ENCODE measurements at regions not wholly inside any gene's neighbourhood (a gene's known extent, or its start where the extent isn't known, plus 50 kb on each side); places are given as distances from the start of the nearest gene placed in this dataset.

DNA sequence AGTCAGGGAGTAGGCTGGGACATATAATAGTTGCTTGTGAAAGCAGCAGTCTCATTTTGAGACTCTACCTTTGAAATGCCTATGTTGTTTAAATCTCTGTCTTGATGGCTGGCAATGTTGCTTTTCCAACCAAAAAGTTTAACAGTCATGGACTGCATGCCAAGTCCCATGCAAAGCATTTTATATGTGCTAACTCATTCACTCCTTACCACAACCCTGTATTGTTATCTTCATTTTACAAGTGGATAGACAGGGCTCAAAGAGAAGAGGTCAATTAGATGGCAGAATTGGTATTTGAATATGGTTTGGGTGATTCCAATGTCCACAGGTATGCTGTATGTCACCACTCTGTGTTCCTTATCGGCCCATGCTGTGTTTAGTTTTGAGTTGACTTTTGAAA, 331.4 kb upstream of the USP24 start (continued):
- TF ChIP-seq, protein P1, sequence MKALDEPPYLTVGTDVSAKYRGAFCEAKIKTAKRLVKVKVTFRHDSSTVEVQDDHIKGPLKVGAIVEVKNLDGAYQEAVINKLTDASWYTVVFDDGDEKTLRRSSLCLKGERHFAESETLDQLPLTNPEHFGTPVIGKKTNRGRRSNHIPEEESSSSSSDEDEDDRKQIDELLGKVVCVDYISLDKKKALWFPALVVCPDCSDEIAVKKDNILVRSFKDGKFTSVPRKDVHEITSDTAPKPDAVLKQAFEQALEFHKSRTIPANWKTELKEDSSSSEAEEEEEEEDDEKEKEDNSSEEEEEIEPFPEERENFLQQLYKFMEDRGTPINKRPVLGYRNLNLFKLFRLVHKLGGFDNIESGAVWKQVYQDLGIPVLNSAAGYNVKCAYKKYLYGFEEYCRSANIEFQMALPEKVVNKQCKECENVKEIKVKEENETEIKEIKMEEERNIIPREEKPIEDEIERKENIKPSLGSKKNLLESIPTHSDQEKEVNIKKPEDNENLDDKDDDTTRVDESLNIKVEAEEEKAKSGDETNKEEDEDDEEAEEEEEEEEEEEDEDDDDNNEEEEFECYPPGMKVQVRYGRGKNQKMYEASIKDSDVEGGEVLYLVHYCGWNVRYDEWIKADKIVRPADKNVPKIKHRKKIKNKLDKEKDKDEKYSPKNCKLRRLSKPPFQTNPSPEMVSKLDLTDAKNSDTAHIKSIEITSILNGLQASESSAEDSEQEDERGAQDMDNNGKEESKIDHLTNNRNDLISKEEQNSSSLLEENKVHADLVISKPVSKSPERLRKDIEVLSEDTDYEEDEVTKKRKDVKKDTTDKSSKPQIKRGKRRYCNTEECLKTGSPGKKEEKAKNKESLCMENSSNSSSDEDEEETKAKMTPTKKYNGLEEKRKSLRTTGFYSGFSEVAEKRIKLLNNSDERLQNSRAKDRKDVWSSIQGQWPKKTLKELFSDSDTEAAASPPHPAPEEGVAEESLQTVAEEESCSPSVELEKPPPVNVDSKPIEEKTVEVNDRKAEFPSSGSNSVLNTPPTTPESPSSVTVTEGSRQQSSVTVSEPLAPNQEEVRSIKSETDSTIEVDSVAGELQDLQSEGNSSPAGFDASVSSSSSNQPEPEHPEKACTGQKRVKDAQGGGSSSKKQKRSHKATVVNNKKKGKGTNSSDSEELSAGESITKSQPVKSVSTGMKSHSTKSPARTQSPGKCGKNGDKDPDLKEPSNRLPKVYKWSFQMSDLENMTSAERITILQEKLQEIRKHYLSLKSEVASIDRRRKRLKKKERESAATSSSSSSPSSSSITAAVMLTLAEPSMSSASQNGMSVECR (CRISPR knock-in tag; IDR thresholded peaks at IDR 0.05; ENCODE audit: borderline replicate concordance), result no peak
- TF ChIP-seq, protein P2, sequence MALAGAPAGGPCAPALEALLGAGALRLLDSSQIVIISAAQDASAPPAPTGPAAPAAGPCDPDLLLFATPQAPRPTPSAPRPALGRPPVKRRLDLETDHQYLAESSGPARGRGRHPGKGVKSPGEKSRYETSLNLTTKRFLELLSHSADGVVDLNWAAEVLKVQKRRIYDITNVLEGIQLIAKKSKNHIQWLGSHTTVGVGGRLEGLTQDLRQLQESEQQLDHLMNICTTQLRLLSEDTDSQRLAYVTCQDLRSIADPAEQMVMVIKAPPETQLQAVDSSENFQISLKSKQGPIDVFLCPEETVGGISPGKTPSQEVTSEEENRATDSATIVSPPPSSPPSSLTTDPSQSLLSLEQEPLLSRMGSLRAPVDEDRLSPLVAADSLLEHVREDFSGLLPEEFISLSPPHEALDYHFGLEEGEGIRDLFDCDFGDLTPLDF (CRISPR knock-in tag; IDR thresholded peaks at IDR 0.05), result no peak
- TF ChIP-seq, protein P3, sequence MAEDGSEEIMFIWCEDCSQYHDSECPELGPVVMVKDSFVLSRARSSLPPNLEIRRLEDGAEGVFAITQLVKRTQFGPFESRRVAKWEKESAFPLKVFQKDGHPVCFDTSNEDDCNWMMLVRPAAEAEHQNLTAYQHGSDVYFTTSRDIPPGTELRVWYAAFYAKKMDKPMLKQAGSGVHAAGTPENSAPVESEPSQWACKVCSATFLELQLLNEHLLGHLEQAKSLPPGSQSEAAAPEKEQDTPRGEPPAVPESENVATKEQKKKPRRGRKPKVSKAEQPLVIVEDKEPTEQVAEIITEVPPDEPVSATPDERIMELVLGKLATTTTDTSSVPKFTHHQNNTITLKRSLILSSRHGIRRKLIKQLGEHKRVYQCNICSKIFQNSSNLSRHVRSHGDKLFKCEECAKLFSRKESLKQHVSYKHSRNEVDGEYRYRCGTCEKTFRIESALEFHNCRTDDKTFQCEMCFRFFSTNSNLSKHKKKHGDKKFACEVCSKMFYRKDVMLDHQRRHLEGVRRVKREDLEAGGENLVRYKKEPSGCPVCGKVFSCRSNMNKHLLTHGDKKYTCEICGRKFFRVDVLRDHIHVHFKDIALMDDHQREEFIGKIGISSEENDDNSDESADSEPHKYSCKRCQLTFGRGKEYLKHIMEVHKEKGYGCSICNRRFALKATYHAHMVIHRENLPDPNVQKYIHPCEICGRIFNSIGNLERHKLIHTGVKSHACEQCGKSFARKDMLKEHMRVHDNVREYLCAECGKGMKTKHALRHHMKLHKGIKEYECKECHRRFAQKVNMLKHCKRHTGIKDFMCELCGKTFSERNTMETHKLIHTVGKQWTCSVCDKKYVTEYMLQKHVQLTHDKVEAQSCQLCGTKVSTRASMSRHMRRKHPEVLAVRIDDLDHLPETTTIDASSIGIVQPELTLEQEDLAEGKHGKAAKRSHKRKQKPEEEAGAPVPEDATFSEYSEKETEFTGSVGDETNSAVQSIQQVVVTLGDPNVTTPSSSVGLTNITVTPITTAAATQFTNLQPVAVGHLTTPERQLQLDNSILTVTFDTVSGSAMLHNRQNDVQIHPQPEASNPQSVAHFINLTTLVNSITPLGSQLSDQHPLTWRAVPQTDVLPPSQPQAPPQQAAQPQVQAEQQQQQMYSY (CRISPR knock-in tag; IDR thresholded peaks at IDR 0.05), result no peak
- TF ChIP-seq ZNF232 (CRISPR knock-in tag; IDR thresholded peaks at IDR 0.05) (no peak), ZNF416 (CRISPR knock-in tag; IDR thresholded peaks at IDR 0.05) (no peak), SP1 (CRISPR knock-in tag; conservative IDR thresholded peaks at IDR 0.05) (no peak), ZNF423 (CRISPR knock-in tag; IDR thresholded peaks at IDR 0.05) (no peak), ELF4 (CRISPR knock-in tag; IDR thresholded peaks at IDR 0.05; ENCODE audit: low read depth) (no peak), PRRX2 (CRISPR knock-in tag; IDR thresholded peaks at IDR 0.05) (no peak)
- TF ChIP-seq, protein P4, sequence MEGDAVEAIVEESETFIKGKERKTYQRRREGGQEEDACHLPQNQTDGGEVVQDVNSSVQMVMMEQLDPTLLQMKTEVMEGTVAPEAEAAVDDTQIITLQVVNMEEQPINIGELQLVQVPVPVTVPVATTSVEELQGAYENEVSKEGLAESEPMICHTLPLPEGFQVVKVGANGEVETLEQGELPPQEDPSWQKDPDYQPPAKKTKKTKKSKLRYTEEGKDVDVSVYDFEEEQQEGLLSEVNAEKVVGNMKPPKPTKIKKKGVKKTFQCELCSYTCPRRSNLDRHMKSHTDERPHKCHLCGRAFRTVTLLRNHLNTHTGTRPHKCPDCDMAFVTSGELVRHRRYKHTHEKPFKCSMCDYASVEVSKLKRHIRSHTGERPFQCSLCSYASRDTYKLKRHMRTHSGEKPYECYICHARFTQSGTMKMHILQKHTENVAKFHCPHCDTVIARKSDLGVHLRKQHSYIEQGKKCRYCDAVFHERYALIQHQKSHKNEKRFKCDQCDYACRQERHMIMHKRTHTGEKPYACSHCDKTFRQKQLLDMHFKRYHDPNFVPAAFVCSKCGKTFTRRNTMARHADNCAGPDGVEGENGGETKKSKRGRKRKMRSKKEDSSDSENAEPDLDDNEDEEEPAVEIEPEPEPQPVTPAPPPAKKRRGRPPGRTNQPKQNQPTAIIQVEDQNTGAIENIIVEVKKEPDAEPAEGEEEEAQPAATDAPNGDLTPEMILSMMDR (IDR thresholded peaks at IDR 0.05), result no peak

DNA sequence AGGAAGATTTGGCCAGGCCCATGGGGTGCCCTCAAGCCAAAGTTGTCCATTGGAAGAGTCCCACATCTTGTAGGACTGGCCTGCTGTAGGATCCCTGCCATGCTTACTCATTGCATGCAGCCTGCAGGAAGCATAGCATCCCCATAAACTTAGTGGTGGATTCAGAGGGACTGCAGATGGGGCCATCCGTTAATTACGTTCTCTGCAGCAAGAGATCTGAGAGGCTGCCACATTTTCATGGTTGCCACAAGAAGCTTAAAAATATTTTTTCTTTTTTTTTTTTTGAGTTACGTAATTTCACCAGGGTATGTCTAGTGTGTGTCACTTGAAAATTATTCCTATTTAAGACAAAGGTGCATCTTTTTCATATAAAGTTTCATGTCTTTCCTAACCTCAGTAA, 329.7 kb upstream of the USP24 start:
- Mint-ChIP-seq H3K27me3 (ENCODE audit: low read depth) (no peaks in the 10 kb centered on the region), H3K9me3 (no peaks in the 10 kb centered on the region; the same call in 1 of the 2 replicates), H3K4me1 (no peaks in the 10 kb centered on the region), H3K27ac (no peak overlapping the region), H3K36me3 (no peaks in the 10 kb centered on the region), H3K4me3 (no peak overlapping the region)
- ChIA-PET CTCF (no interaction called here), POLR2A (no interaction called here)
- ATAC-seq, result no peak
- DNase-seq (ENCODE audit: low spot score), result no peak
- TF ChIP-seq JAZF1 (CRISPR knock-in tag; IDR thresholded peaks at IDR 0.05) (no peak), KAT7 (CRISPR knock-in tag; IDR thresholded peaks at IDR 0.05; ENCODE audit: borderline replicate concordance) (no peak), OVOL2 (CRISPR knock-in tag; IDR thresholded peaks at IDR 0.05; ENCODE audit: borderline replicate concordance) (no peak), CREM (CRISPR knock-in tag; IDR thresholded peaks at IDR 0.05) (no peak)
- TF ChIP-seq, protein P5, sequence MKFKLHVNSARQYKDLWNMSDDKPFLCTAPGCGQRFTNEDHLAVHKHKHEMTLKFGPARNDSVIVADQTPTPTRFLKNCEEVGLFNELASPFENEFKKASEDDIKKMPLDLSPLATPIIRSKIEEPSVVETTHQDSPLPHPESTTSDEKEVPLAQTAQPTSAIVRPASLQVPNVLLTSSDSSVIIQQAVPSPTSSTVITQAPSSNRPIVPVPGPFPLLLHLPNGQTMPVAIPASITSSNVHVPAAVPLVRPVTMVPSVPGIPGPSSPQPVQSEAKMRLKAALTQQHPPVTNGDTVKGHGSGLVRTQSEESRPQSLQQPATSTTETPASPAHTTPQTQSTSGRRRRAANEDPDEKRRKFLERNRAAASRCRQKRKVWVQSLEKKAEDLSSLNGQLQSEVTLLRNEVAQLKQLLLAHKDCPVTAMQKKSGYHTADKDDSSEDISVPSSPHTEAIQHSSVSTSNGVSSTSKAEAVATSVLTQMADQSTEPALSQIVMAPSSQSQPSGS (CRISPR knock-in tag; IDR thresholded peaks at IDR 0.05; ENCODE audit: borderline replicate concordance, low read depth), result no peak
- TF ChIP-seq, protein P6, sequence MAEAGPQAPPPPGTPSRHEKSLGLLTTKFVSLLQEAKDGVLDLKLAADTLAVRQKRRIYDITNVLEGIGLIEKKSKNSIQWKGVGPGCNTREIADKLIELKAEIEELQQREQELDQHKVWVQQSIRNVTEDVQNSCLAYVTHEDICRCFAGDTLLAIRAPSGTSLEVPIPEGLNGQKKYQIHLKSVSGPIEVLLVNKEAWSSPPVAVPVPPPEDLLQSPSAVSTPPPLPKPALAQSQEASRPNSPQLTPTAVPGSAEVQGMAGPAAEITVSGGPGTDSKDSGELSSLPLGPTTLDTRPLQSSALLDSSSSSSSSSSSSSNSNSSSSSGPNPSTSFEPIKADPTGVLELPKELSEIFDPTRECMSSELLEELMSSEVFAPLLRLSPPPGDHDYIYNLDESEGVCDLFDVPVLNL (CRISPR knock-in tag; IDR thresholded peaks at IDR 0.05; ENCODE audit: borderline replicate concordance, low read depth), result no peak
- TF ChIP-seq, protein P1 (CRISPR knock-in tag; IDR thresholded peaks at IDR 0.05; ENCODE audit: borderline replicate concordance), result no peak
- TF ChIP-seq, protein P7, sequence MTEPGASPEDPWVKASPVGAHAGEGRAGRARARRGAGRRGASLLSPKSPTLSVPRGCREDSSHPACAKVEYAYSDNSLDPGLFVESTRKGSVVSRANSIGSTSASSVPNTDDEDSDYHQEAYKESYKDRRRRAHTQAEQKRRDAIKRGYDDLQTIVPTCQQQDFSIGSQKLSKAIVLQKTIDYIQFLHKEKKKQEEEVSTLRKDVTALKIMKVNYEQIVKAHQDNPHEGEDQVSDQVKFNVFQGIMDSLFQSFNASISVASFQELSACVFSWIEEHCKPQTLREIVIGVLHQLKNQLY (CRISPR knock-in tag; IDR thresholded peaks at IDR 0.05), result no peak
